ENCODE measurements at regions not wholly inside any gene's neighbourhood (a gene's known extent, or its start where the extent isn't known, plus 50 kb on each side); places are given as distances from the start of the nearest gene placed in this dataset.

- Histone ChIP-seq H2BK20ac (ENCODE audit: low read depth, low read length, poor library complexity, severe bottlenecking) (no peak overlapping the region), H4K8ac (replicated peaks; ENCODE audit: insufficient read length, low read depth, low read length) (no peak overlapping the region), H3K27ac (ENCODE audit: insufficient read length, low read depth, low read length) (no peak overlapping the region), H3K4me2 (ENCODE audit: insufficient read depth, insufficient read length, low read length) (no peak overlapping the region), H3K4ac (ENCODE audit: low read depth, low read length) (no peak overlapping the region), H3K9me3 (ENCODE audit: control insufficient read depth, low read depth, low read length) (no peaks in the 10 kb centered on the region), H2AFZ (ENCODE audit: low read length) (no peak overlapping the region), H3K79me1 (ENCODE audit: insufficient read depth, low read depth, low read length, poor library complexity, severe bottlenecking) (no peaks in the 10 kb centered on the region), H4K20me1 (ENCODE audit: control insufficient read depth, insufficient read depth, insufficient read length) (no peaks in the 10 kb centered on the region), H4K5ac (ENCODE audit: insufficient read length, low read depth, low read length) (no peak overlapping the region), H3T11ph (ENCODE audit: low read length) (no peak overlapping the region), H4K91ac (ENCODE audit: insufficient read length, low read depth, low read length) (no peak overlapping the region), H2BK12ac (ENCODE audit: insufficient read length, low read depth, low read length) (no peak overlapping the region), H3K56ac (ENCODE audit: insufficient read length, low read depth, low read length) (no peak overlapping the region), H2AK5ac (ENCODE audit: insufficient read length, low read length) (no peak overlapping the region), H2BK5ac (ENCODE audit: insufficient read length, low read length) (no peak overlapping the region), H3K23ac (ENCODE audit: insufficient read length, low read depth, low read length) (no peak overlapping the region), H2BK120ac (ENCODE audit: low read depth, low read length, poor library complexity, severe bottlenecking) (no peak overlapping the region), H3K18ac (ENCODE audit: insufficient read length, low read depth, low read length) (no peak overlapping the region), H3K14ac (ENCODE audit: insufficient read depth, low read length) (no peak overlapping the region), H3K23me2 (ENCODE audit: insufficient read length, low read depth, low read length, poor library complexity, severe bottlenecking) (no peaks in the 10 kb centered on the region), H3K9ac (ENCODE audit: extremely low read depth, insufficient read length, low read length) (no peak overlapping the region), H3K79me2 (ENCODE audit: insufficient read depth, low read length) (no peaks in the 10 kb centered on the region), H3K27me3 (ENCODE audit: insufficient read depth, low read length) (no peaks in the 10 kb centered on the region), H2BK15ac (ENCODE audit: low read depth, low read length) (no peak overlapping the region), H3K4me1 (ENCODE audit: insufficient read depth, low read length) (no peaks in the 10 kb centered on the region)
- no peak for DNase-seq
- no CpG with 5 or more reads among the region's 3 CpGs for WGBS (ENCODE audit: extremely low coverage, insufficient read length, low lambda C conversion rate)
- H3K36me3 Mint-ChIP-seq (ENCODE audit: insufficient read depth in 1 of 3, low read depth in 3 of 3) = no peaks in the 10 kb centered on the region
- H3K9me3 Mint-ChIP-seq = no peaks in the 10 kb centered on the region; a peak in 1 of 5 replicates
- TF ChIP-seq CTCF (conservative IDR thresholded peaks at IDR 0.05) = no peak
- no peak overlapping the region for H3K4me3 Mint-ChIP-seq
- peaks cover 0 to 3% of the 10 kb centered on the region in 2 experiments; a peak in 2 of 4 replicates for H3K4me1 Mint-ChIP-seq
- H3K27ac Mint-ChIP-seq = no peak overlapping the region
- H3K27me3 Mint-ChIP-seq (ENCODE audit: low read depth) = no peaks in the 10 kb centered on the region
Observed at GRCh38 chr6:144885817-144886216, 600.7 kb downstream of the UTRN start.

Measured in H9 (cell line).